ENCODE measurements at regions not wholly inside any gene's neighbourhood (a gene's known extent, or its start where the extent isn't known, plus 50 kb on each side); places are given as distances from the start of the nearest gene placed in this dataset.

- TF ChIP-seq CTCF (conservative IDR thresholded peaks at IDR 0.05; ENCODE audit: low read depth, low read length) = no peak
- no peaks in the 10 kb centered on the region for H3K4me1 ChIP-seq (ENCODE audit: low read depth, poor library complexity, severe bottlenecking)
- H3K36me3 ChIP-seq (ENCODE audit: insufficient read depth) = no peaks in the 10 kb centered on the region
- H3K9ac ChIP-seq = no peak overlapping the region
- H3K27me3 ChIP-seq (ENCODE audit: insufficient read depth, low read depth) = no peaks in the 10 kb centered on the region
- H3K4me2 ChIP-seq = no peak overlapping the region
- H3K4me3 ChIP-seq (IDR thresholded peaks at IDR 0.05; ENCODE audit: insufficient read depth, low read depth, low read length) = no peak overlapping the region
- no peak overlapping the region for H2AFZ ChIP-seq (ENCODE audit: low read depth)
- no peak overlapping the region for H3K27ac ChIP-seq
- no peaks in the 10 kb centered on the region for H3K79me2 ChIP-seq (ENCODE audit: insufficient read depth, low read depth)
- H4K20me1 ChIP-seq (ENCODE audit: insufficient read depth) = no peaks in the 10 kb centered on the region
Measured at GRCh38 chr18:40079786-40080185, 1875.2 kb upstream of the PIK3C3 start.

GRCh38 chr18:40075616-40076015, 1879.4 kb upstream of the PIK3C3 start:
- Histone ChIP-seq H2AFZ (ENCODE audit: low read depth) (no peak overlapping the region), H4K20me1 (ENCODE audit: insufficient read depth) (no peaks in the 10 kb centered on the region), H3K27me3 (ENCODE audit: insufficient read depth, low read depth) (no peaks in the 10 kb centered on the region), H3K27ac (no peak overlapping the region), H3K4me1 (ENCODE audit: low read depth, poor library complexity, severe bottlenecking) (no peaks in the 10 kb centered on the region), H3K79me2 (ENCODE audit: insufficient read depth, low read depth) (no peaks in the 10 kb centered on the region), H3K9ac (no peak overlapping the region), H3K4me2 (no peak overlapping the region), H3K4me3 (IDR thresholded peaks at IDR 0.05; ENCODE audit: insufficient read depth, low read depth, low read length) (no peak overlapping the region), H3K36me3 (ENCODE audit: insufficient read depth) (no peaks in the 10 kb centered on the region)
- TF ChIP-seq CTCF (conservative IDR thresholded peaks at IDR 0.05; ENCODE audit: low read depth, low read length) = no peak

- Histone ChIP-seq H4K20me1 (ENCODE audit: insufficient read depth) (no peaks in the 10 kb centered on the region), H3K27me3 (ENCODE audit: insufficient read depth, low read depth) (no peaks in the 10 kb centered on the region), H2AFZ (ENCODE audit: low read depth) (no peak overlapping the region), H3K79me2 (ENCODE audit: insufficient read depth, low read depth) (no peaks in the 10 kb centered on the region), H3K9ac (no peak overlapping the region), H3K4me3 (IDR thresholded peaks at IDR 0.05; ENCODE audit: insufficient read depth, low read depth, low read length) (no peak overlapping the region), H3K36me3 (ENCODE audit: insufficient read depth) (no peaks in the 10 kb centered on the region), H3K4me1 (ENCODE audit: low read depth, poor library complexity, severe bottlenecking) (no peaks in the 10 kb centered on the region), H3K4me2 (no peak overlapping the region), H3K27ac (no peak overlapping the region)
- no peak for TF ChIP-seq CTCF (conservative IDR thresholded peaks at IDR 0.05; ENCODE audit: low read depth, low read length)
Measured at GRCh38 chr18:40072761-40073160, 1882.3 kb upstream of the PIK3C3 start.

- no peaks in the 10 kb centered on the region for H3K36me3 ChIP-seq (ENCODE audit: insufficient read depth)
Measured at GRCh38 chr18:40066368-40066767, 1888.7 kb upstream of the PIK3C3 start.

More at GRCh38 chr18:40066368-40066767, 1888.7 kb upstream of the PIK3C3 start:
- no peak for TF ChIP-seq CTCF (conservative IDR thresholded peaks at IDR 0.05; ENCODE audit: low read depth, low read length)
- no peaks in the 10 kb centered on the region for H3K79me2 ChIP-seq (ENCODE audit: insufficient read depth, low read depth)
- no peak overlapping the region for H3K4me3 ChIP-seq (IDR thresholded peaks at IDR 0.05; ENCODE audit: insufficient read depth, low read depth, low read length)
- H3K4me2 ChIP-seq = no peak overlapping the region
- H4K20me1 ChIP-seq (ENCODE audit: insufficient read depth) = no peaks in the 10 kb centered on the region
- no peak overlapping the region for H3K9ac ChIP-seq
- H3K27ac ChIP-seq = no peak overlapping the region
- no peak overlapping the region for H2AFZ ChIP-seq (ENCODE audit: low read depth)
- H3K27me3 ChIP-seq (ENCODE audit: insufficient read depth, low read depth) = no peaks in the 10 kb centered on the region
- H3K4me1 ChIP-seq (ENCODE audit: low read depth, poor library complexity, severe bottlenecking) = no peaks in the 10 kb centered on the region
